Activated CD4-positive, CD25-positive, alpha-beta regulatory T cell treated with anti-CD3 and anti-CD28 coated beads, Interleukin-2, amount 50 U/mL, for 72 hours (primary cell): ENCODE measurements at regions not wholly inside any gene's neighbourhood (a gene's known extent, or its start where the extent isn't known, plus 50 kb on each side); places are given as distances from the start of the nearest gene placed in this dataset.

Experiments used
- DNase-seq: peaks from one replicate; pipeline ENCODE4 v3.0.0; 2021

- no peak for DNase-seq
These were observed 259.6 kb upstream of the RRP15 start for GRCh38 chr1:218025454-218025853.

GRCh38 chr1:218027152-218027551 lies 257.9 kb upstream of the RRP15 start:
- DNase-seq = no peak

GRCh38 chr1:218030846-218031245 lies 254.2 kb upstream of the RRP15 start:
- no peak for DNase-seq

GRCh38 chr1:218031901-218032300 lies 253.2 kb upstream of the RRP15 start:
- no peak for DNase-seq

GRCh38 chr1:218034468-218034867 lies 250.6 kb upstream of the RRP15 start:
- DNase-seq = no peak

GRCh38 chr1:218048828-218049420 lies 236.2 kb upstream of the RRP15 start:
- DNase-seq = no peak

- DNase-seq = no peak
These were observed 235.5 kb upstream of the RRP15 start for GRCh38 chr1:218049641-218050040.

GRCh38 chr1:218058730-218059129 lies 226.4 kb upstream of the RRP15 start:
- DNase-seq = no peak

GRCh38 chr1:218064426-218064825 lies 220.7 kb upstream of the RRP15 start:
- no peak for DNase-seq

GRCh38 chr1:218066332-218066731 lies 218.8 kb upstream of the RRP15 start:
- no peak for DNase-seq

- DNase-seq = no peak
These were observed 216.9 kb upstream of the RRP15 start for GRCh38 chr1:218068241-218068640.

- DNase-seq = no peak
These were observed 215.9 kb upstream of the RRP15 start for GRCh38 chr1:218069180-218069579.

- no peak for DNase-seq
These were observed 212.0 kb upstream of the RRP15 start for GRCh38 chr1:218073062-218073461.

- no peak for DNase-seq
These were observed 206.2 kb upstream of the RRP15 start for GRCh38 chr1:218078916-218079315.

- DNase-seq = no peak
These were observed 205.7 kb upstream of the RRP15 start for GRCh38 chr1:218079347-218079746.

GRCh38 chr1:218079820-218080219 lies 205.3 kb upstream of the RRP15 start:
- DNase-seq = no peak

- no peak for DNase-seq
These were observed 204.2 kb upstream of the RRP15 start for GRCh38 chr1:218080863-218081262.

- no peak for DNase-seq
These were observed 203.7 kb upstream of the RRP15 start for GRCh38 chr1:218081358-218081757.

GRCh38 chr1:218090459-218090858 lies 194.6 kb upstream of the RRP15 start:
- no peak for DNase-seq

- no peak for DNase-seq
These were observed 183.7 kb upstream of the RRP15 start for GRCh38 chr1:218101409-218101808.

- no peak for DNase-seq
These were observed 177.1 kb upstream of the RRP15 start for GRCh38 chr1:218108034-218108433.

GRCh38 chr1:218112862-218113261 lies 172.2 kb upstream of the RRP15 start:
- no peak for DNase-seq

- no peak for DNase-seq
These were observed 161.1 kb upstream of the RRP15 start for GRCh38 chr1:218123968-218124367.

GRCh38 chr1:218135371-218135770 lies 149.7 kb upstream of the RRP15 start:
- no peak for DNase-seq

- DNase-seq = no peak
These were observed 145.3 kb upstream of the RRP15 start for GRCh38 chr1:218139761-218140160.

GRCh38 chr1:218156595-218156994 lies 128.5 kb upstream of the RRP15 start:
- DNase-seq = no peak
